T-cell (primary cell): ENCODE measurements at regions not wholly inside any gene's neighbourhood (a gene's known extent, or its start where the extent isn't known, plus 50 kb on each side); places are given as distances from the start of the nearest gene placed in this dataset.

Experiments
- ATAC-seq, 4 experiments: fragments of 200-7000 bp in 3 of 4; fragments of 150-1000 bp in 1 of 4; cut with Tn5 transposase; replicated peaks in 1 of 4; 1 replicate in 3 of 4; 2 replicates in 1 of 4; pipeline ENCODE4 v1.10.0; 2021; ENCODE audit warnings: moderate library complexity in 3 of 4, mild to moderate bottlenecking in 2 of 4, moderate number of reproducible peaks in 1 of 4
- CTCF ChIA-PET, 2 donors: fragments of 300-600 bp; sonication (Branson Sonifier 250); formaldehyde crosslinking; loops; one replicate each; lab custom pipeline; 2022; ENCODE audit warnings: antibody characterized with exemption in 2 of 2; lab: Charles Lee
- POLR2A ChIA-PET, 2 donors: fragments of 300-600 bp; sonication (Branson Sonifier 250); formaldehyde crosslinking; loops; one replicate each; lab custom pipeline; 2022; ENCODE audit warnings: antibody characterized with exemption in 2 of 2; lab: Charles Lee
- DNase-seq, 35 experiments: peaks; one replicate each; pipeline versions ENCODE4 v3.0.0 to v3.0.0-alpha.2; 2013 to 2023
- H3K27ac ChIP-seq: one replicate; pipeline ENCODE4 v1.5.1; 2013; ENCODE audit warnings: low read length
- H3K27me3 ChIP-seq, 2 experiments: replicated peaks in 1 of 2; 1 replicate in 1 of 2; 2 replicates in 1 of 2; pipeline versions ENCODE4 v1.6.1 to v1.7.0; 2013; ENCODE audit warnings: low read length in 1 of 2, mixed read lengths in 1 of 2; ENCODE audit not compliant: control insufficient read depth in 2 of 2, insufficient read depth in 2 of 2; ENCODE audit errors: extremely low read depth in 1 of 2
- H3K36me3 ChIP-seq, 2 donors: 1 replicate in 1 of 2; 2 replicates in 1 of 2; pipeline versions ENCODE4 v1.6.1 to v1.7.0; 2013; ENCODE audit warnings: low read length in 1 of 2; ENCODE audit not compliant: control insufficient read depth in 2 of 2, insufficient read depth in 1 of 2; ENCODE audit errors: extremely low read depth in 1 of 2
- H3K4me1 ChIP-seq, 2 experiments: 1 replicate in 1 of 2; 2 replicates in 1 of 2; pipeline versions ENCODE4 v1.6.1 to v1.7.0; 2013; ENCODE audit warnings: low read length in 2 of 2, mixed read lengths in 1 of 2; ENCODE audit not compliant: insufficient read depth in 2 of 2, control insufficient read depth in 1 of 2; ENCODE audit errors: extremely low read depth in 1 of 2
- H3K4me3 ChIP-seq, 2 donors: 1 replicate in 1 of 2; 2 replicates in 1 of 2; pipeline versions ENCODE4 v1.5.1 to v1.7.0; 2013; ENCODE audit warnings: mild to moderate bottlenecking in 2 of 2, low read length in 1 of 2, moderate library complexity in 1 of 2; ENCODE audit not compliant: control insufficient read depth in 1 of 2; ENCODE audit errors: extremely low read depth in 1 of 2
- H3K9me3 ChIP-seq: 2 replicates; pipeline ENCODE4 v1.7.0; 2013
- H3K27ac Mint-ChIP-seq, 2 donors: one replicate each; pipeline ENCODE4 v1.8.0; 2020 to 2021; ENCODE audit warnings: mild to moderate bottlenecking in 2 of 2, mixed read lengths in 2 of 2
- H3K27me3 Mint-ChIP-seq, 2 donors: one replicate each; pipeline ENCODE4 v1.8.0; 2021 to 2022; ENCODE audit warnings: mixed read lengths in 2 of 2
- H3K36me3 Mint-ChIP-seq: one replicate; pipeline ENCODE4 v1.8.0; 2021; ENCODE audit warnings: mixed read lengths
- H3K4me1 Mint-ChIP-seq, 3 donors: one replicate each; pipeline ENCODE4 v1.8.0; 2020 to 2022; ENCODE audit warnings: mixed read lengths in 3 of 3, mild to moderate bottlenecking in 1 of 3
- H3K4me3 Mint-ChIP-seq, 3 donors: one replicate each; pipeline ENCODE4 v1.8.0; 2020 to 2022; ENCODE audit warnings: mild to moderate bottlenecking in 3 of 3, mixed read lengths in 3 of 3, moderate library complexity in 3 of 3
- H3K9me3 Mint-ChIP-seq, 3 donors: one replicate each; pipeline ENCODE4 v1.8.0; 2020 to 2022; ENCODE audit warnings: mixed read lengths in 3 of 3
- WGBS: methylation state at CpG from one replicate; pipeline ENCODE4 v1.1.5; 2013; ENCODE audit warnings: missing lambda C conversion rate; ENCODE audit not compliant: insufficient coverage; 5-methylcytosine and 5-hydroxymethylcytosine counted together

DNA sequence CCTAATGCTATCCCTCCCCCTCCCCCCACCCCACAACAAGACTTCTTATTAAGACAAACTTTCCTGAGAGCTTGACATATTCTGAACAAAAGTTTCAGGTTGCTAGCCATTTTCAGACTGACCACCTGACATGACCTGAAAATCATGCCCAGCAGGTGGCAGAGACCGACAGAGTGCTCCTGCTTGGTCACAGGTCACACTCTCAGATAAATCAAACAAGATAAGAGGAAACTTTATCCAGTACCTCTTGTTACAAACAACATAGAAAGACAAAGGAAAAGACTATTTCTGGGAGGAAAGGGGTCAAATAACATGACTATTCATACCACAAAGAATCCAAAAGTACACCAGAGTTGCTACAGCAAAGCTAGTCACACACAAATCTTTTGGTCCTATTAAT, 107.4 kb downstream of the TMEM200C start:
- Mint-ChIP-seq H3K27ac (no peak overlapping the region), H3K4me3 (no peak overlapping the region), H3K36me3 (no peaks in the 10 kb centered on the region), H3K4me1 (no peaks in the 10 kb centered on the region), H3K9me3 (peaks cover 6 to 25% (median 11%) of the 10 kb centered on the region in 3 donors), H3K27me3 (peaks cover 0 to 8% of the 10 kb centered on the region in 2 donors)
- Histone ChIP-seq H3K36me3 (no peaks in the 10 kb centered on the region), H3K27ac (no peak overlapping the region), H3K9me3 (peaks cover 2% of the 10 kb centered on the region), H3K27me3 (no peaks in the 10 kb centered on the region), H3K4me3 (no peak overlapping the region), H3K4me1 (no peaks in the 10 kb centered on the region)
- WGBS = no CpG with 5 or more reads among the region's 1 CpG
- ChIA-PET CTCF (no interaction called here), POLR2A (no interaction called here)
- DNase-seq = no peak
- ATAC-seq = no peak

- no peaks in the 10 kb centered on the region for H3K36me3 ChIP-seq
- POLR2A ChIA-PET = no interaction called here
- Mint-ChIP-seq H3K36me3 (no peaks in the 10 kb centered on the region), H3K9me3 (peaks cover 2 to 15% (median 10%) of the 10 kb centered on the region in 3 donors), H3K27me3 (peaks cover 4 to 5% of the 10 kb centered on the region in 2 donors), H3K4me3 (no peak overlapping the region), H3K27ac (no peak overlapping the region), H3K4me1 (no peaks in the 10 kb centered on the region)
- 27% methylated on average over 1 of the region's 2 CpGs for WGBS
- H3K27me3 ChIP-seq = no peaks in the 10 kb centered on the region
- CTCF ChIA-PET = no interaction called here
- ATAC-seq = no peak
- H3K27ac ChIP-seq = no peak overlapping the region
- no peaks in the 10 kb centered on the region for H3K9me3 ChIP-seq
- no peak for DNase-seq
- no peak overlapping the region for H3K4me3 ChIP-seq
- no peaks in the 10 kb centered on the region for H3K4me1 ChIP-seq
These were observed 115.4 kb downstream of the TMEM200C start for GRCh38 chr18:5779922-5780321.

DNA sequence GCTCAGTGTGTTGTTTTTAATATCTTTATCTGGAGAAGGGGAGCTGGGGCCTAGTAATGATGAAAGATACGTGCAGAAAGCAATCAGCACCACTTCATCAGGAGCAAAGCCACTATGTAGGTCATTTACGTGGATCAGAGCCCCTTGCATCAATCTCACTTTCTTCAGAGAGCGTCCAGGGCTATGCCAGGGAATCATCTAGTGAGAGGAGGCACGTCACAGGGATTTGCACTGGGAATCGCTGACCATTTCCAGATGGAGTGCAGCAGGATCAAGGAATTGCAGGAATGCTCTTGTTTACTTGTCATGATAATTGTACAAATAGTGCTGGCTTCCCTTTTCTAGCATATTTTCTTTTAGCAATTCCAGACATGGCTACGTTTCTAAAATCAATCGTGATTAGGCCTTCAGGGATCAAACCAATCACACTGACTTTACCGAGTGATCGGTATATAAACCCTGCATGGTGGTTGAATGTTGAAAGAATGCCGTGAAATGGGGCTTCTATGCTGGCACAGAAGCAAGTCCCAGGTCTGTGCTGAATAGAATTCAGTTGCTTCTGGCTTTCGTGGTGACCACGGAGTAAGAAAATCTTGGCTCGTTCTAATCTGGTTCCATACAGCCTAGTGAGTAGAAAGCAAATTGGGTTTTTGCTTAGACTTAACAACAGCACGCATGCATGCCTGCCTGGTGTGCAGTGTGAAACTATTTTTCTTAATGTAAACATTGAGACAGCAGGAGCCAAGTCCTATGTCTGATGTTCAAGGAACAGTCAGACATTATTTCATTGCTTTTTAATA, 122.8 kb downstream of the TMEM200C start:
- H3K36me3 Mint-ChIP-seq = no peaks in the 10 kb centered on the region
- 80% methylated on average over 9 of the region's 14 CpGs for WGBS
- Histone ChIP-seq H3K27me3 (peaks cover 0 to 7% of the 10 kb centered on the region in 2 experiments), H3K27ac (no peak overlapping the region), H3K9me3 (no peaks in the 10 kb centered on the region), H3K4me1 (no peaks in the 10 kb centered on the region), H3K36me3 (no peaks in the 10 kb centered on the region), H3K4me3 (no peak overlapping the region)
- H3K27me3 Mint-ChIP-seq = peaks cover 0 to 9% of the 10 kb centered on the region in 2 donors
- H3K4me3 Mint-ChIP-seq = no peak overlapping the region
- no peaks in the 10 kb centered on the region for H3K9me3 Mint-ChIP-seq
- POLR2A ChIA-PET = no interaction called here
- no peaks in the 10 kb centered on the region for H3K4me1 Mint-ChIP-seq
- ATAC-seq (no peak), DNase-seq (no peak)
- H3K27ac Mint-ChIP-seq = no peak overlapping the region
- CTCF ChIA-PET = no interaction called here

DNA sequence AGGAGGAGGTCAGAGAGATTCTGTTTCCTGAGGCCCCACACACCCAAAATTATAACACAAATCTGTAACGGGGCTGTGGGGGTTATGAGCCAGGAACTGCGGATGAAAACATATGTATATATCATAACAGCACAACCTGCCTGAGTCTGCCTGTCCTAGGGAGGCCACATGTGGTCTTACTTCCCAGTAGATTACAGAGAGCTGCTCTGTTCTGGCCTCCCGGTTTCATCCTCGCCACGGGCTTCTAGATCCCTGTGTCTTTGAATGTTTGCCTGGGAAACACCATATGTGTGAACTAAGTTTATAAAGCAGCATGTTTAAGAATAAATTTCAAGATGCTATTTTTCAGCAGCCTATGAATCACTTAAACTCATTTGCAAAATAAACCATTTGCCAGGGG, 124.0 kb downstream of the TMEM200C start:
- H3K27ac Mint-ChIP-seq = no peak overlapping the region
- Histone ChIP-seq H3K4me3 (no peak overlapping the region), H3K27ac (no peak overlapping the region), H3K36me3 (no peaks in the 10 kb centered on the region), H3K4me1 (no peaks in the 10 kb centered on the region), H3K27me3 (peaks cover 0 to 7% of the 10 kb centered on the region in 2 experiments), H3K9me3 (no peaks in the 10 kb centered on the region)
- H3K27me3 Mint-ChIP-seq = peaks cover 0 to 11% of the 10 kb centered on the region in 2 donors
- ChIA-PET POLR2A (no interaction called here), CTCF (no interaction called here)
- no peak for DNase-seq
- H3K4me3 Mint-ChIP-seq = no peak overlapping the region
- no peak for ATAC-seq
- WGBS = no CpG with 5 or more reads among the region's 5 CpGs
- H3K36me3 Mint-ChIP-seq = no peaks in the 10 kb centered on the region
- no peaks in the 10 kb centered on the region for H3K9me3 Mint-ChIP-seq
- no peaks in the 10 kb centered on the region for H3K4me1 Mint-ChIP-seq

GRCh38 chr18:5770176-5770575, 125.1 kb downstream of the TMEM200C start:
- CTCF ChIA-PET = no interaction called here
- H3K36me3 Mint-ChIP-seq = no peaks in the 10 kb centered on the region
- no peaks in the 10 kb centered on the region for H3K9me3 ChIP-seq
- no peak overlapping the region for H3K4me3 ChIP-seq
- ATAC-seq (no peak), DNase-seq (no peak)
- no peaks in the 10 kb centered on the region for H3K4me1 ChIP-seq
- no peaks in the 10 kb centered on the region for H3K36me3 ChIP-seq
- POLR2A ChIA-PET = no interaction called here
- no peaks in the 10 kb centered on the region for H3K9me3 Mint-ChIP-seq
- H3K27ac ChIP-seq = no peak overlapping the region
- H3K4me1 Mint-ChIP-seq = no peaks in the 10 kb centered on the region
- H3K27me3 ChIP-seq = peaks cover 0 to 7% of the 10 kb centered on the region in 2 experiments
- H3K27me3 Mint-ChIP-seq = peaks cover 0 to 15% of the 10 kb centered on the region in 2 donors
- no peak overlapping the region for H3K27ac Mint-ChIP-seq
- 60% methylated on average over 1 of the region's 4 CpGs for WGBS
- no peak overlapping the region for H3K4me3 Mint-ChIP-seq

- Histone ChIP-seq H3K36me3 (no peaks in the 10 kb centered on the region), H3K27me3 (peaks cover 0 to 7% of the 10 kb centered on the region in 2 experiments), H3K4me1 (no peaks in the 10 kb centered on the region), H3K27ac (no peak overlapping the region), H3K4me3 (no peak overlapping the region), H3K9me3 (no peaks in the 10 kb centered on the region)
- no peaks in the 10 kb centered on the region for H3K9me3 Mint-ChIP-seq
- H3K27ac Mint-ChIP-seq = no peak overlapping the region
- H3K36me3 Mint-ChIP-seq = no peaks in the 10 kb centered on the region
- no peaks in the 10 kb centered on the region for H3K4me1 Mint-ChIP-seq
- no peak overlapping the region for H3K4me3 Mint-ChIP-seq
- no peak for DNase-seq
- ChIA-PET POLR2A (no interaction called here), CTCF (no interaction called here)
- 88% methylated on average over 2 of the region's 6 CpGs for WGBS
- no peak for ATAC-seq
- H3K27me3 Mint-ChIP-seq = peaks cover 0 to 15% of the 10 kb centered on the region in 2 donors
These were observed 126.9 kb downstream of the TMEM200C start for GRCh38 chr18:5768454-5768853.
